ENCODE measurements at regions not wholly inside any gene's neighbourhood (a gene's known extent, or its start where the extent isn't known, plus 50 kb on each side); places are given as distances from the start of the nearest gene placed in this dataset.

DNA sequence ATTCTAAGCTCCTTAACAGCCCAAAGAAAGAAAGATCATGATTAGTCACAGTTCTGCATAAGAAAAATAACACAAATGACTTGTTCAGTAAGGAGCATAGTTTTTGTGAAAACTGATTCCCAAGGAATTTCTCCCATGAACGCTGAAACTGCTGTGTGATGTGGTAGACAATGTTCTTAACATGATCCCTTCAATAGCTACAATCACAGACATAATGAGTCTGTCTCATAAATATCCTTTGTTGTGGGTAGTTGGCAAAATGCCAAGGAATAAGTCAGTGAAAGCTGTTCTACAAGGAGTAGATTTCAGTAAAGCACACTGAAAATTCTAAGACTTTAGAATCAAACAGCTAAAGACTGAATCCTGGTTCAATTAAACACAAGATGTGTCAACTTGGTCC lies 404.8 kb downstream of the HLX start:
- TF ChIP-seq, protein P1, sequence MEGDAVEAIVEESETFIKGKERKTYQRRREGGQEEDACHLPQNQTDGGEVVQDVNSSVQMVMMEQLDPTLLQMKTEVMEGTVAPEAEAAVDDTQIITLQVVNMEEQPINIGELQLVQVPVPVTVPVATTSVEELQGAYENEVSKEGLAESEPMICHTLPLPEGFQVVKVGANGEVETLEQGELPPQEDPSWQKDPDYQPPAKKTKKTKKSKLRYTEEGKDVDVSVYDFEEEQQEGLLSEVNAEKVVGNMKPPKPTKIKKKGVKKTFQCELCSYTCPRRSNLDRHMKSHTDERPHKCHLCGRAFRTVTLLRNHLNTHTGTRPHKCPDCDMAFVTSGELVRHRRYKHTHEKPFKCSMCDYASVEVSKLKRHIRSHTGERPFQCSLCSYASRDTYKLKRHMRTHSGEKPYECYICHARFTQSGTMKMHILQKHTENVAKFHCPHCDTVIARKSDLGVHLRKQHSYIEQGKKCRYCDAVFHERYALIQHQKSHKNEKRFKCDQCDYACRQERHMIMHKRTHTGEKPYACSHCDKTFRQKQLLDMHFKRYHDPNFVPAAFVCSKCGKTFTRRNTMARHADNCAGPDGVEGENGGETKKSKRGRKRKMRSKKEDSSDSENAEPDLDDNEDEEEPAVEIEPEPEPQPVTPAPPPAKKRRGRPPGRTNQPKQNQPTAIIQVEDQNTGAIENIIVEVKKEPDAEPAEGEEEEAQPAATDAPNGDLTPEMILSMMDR (optimal IDR thresholded peaks at IDR 0.05 in 1 of 3, IDR thresholded peaks at IDR 0.05 in 1 of 3, conservative IDR thresholded peaks at IDR 0.05 in 1 of 3; ENCODE audit: extremely low read depth in 1 of 3, insufficient read depth in 2 of 3, low read length in 3 of 3): no peak
- TF ChIP-seq EZH2 (IDR thresholded peaks at IDR 0.05; ENCODE audit: low read length): no peak
